HG03558 (cell line): ENCODE measurements at regions not wholly inside any gene's neighbourhood (a gene's known extent, or its start where the extent isn't known, plus 50 kb on each side); places are given as distances from the start of the nearest gene placed in this dataset.
A peak's percentile ranks its signal among the peaks of the same experiment; 100 is the strongest.
"Not testable (repeated sequence)": the region's sequence is repeated elsewhere in the genome, so short reads cannot be mapped to it uniquely, and the experiment has no call there.

ENCODE experiments used
- ATAC-seq: cut with Tn5 transposase; IDR thresholded peaks from one replicate; pipeline ENCODE4 v1.9.1; 2021; ENCODE audit warnings: moderate number of reproducible peaks; ENCODE audit not compliant: unreplicated experiment; ENCODE audit errors: extremely low read depth

DNA sequence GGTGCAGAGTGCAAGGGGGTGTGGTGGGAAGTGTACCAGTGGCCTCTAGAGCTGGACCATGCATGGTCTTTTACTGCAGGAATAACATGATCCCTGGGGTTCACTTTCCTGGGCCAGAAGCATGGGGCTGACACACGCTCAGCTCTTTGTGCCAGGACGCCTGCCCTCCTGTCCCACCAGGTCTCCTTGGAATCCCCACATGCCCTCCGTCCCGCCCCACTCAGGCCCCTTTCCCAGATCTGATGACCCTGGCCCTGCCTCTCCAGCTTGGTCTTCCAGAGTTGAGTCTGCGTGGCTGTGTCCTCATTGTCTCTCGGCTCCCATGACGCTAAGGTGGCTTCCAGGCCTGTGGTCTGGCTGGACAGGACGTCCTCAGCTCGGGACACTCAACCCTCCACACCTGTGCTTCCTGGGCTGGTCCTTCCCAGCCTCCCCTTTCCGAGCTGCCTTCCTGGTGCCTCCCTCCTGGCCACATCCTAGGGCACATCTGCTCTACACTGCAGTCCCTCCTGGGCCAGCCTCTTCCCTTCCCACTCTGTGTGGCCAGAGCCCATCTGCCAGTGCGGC lies 249.5 kb upstream of the SHH start:
- ATAC-seq = no peak

DNA sequence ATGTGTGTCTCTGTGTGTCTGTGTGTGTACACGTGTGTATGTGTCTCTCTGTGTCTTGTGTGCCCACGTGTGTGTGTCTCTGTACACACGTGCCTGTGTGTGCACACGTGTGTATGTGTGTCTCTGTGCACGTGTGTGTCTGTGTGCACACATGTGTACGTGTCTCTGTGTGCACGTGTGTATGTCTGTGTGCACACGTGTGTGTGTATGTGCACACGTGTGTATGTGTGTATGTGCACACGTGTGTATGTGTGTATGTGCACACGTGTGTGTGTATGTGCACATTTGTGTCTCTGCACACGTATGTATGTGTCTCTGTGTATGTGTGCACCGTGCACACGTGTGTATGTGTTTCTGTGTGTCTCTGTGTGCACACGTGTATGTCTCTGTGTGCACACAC lies 248.7 kb upstream of the SHH start:
- no peak for ATAC-seq

DNA sequence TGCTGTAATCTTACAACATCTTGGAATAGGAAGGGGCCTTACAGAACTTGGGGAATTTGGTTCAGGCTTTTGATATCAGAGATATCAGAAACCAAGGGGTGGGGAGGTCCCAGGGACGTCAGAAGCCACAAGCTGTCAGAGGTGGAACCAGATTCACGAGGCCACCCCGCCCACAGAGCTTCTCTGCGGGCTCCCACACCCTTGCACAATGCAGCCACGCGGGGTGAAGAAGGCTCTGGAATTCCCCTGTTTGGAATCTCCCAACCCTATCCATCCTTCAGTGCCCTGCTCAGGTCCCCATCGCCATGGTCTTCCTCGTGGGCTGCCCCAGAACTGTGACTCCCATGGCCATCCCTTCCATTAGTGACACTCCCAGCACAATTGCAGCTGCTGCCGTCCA lies 247.1 kb upstream of the SHH start:
- ATAC-seq = no peak

DNA sequence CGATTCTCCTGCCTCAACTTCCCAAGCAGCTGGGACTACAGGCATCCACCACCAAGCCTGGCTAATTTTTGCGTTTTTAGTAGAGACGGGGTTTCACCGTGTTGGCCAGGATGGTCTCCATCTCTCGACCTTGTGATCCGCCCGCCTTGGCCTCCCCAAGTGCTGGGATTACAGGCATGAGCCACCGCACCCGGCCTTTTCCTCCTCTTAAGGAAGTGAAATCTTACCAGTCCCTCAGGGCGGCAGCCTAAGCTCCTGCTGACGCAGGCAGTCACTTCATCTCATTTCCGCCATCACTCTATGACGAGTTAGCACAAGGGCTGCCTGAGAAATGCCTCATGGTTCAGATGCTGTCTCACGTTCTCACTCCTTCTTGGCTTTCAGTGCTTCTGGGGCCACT lies 246.0 kb upstream of the SHH start:
- no peak for ATAC-seq

DNA sequence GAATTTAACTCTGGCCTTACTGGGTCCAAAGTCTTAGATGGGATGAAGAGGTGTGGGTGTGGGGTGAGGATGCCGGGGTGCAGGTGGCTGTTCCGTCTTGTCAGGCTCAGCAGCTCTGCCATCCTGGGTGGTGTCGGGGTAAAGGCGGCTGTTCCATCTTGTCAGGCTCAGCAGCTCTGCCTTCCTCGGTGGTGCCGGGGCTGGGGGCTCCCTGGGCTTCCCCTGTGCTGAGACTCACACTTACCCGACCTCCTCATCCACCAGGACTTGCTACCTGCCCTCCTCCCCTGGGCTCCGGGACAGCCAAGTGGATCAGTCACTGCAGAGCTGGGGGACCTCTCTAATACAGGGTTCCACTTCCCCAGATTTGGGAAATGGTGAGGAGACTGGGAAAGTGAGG lies 244.3 kb upstream of the SHH start:
- no peak for ATAC-seq

DNA sequence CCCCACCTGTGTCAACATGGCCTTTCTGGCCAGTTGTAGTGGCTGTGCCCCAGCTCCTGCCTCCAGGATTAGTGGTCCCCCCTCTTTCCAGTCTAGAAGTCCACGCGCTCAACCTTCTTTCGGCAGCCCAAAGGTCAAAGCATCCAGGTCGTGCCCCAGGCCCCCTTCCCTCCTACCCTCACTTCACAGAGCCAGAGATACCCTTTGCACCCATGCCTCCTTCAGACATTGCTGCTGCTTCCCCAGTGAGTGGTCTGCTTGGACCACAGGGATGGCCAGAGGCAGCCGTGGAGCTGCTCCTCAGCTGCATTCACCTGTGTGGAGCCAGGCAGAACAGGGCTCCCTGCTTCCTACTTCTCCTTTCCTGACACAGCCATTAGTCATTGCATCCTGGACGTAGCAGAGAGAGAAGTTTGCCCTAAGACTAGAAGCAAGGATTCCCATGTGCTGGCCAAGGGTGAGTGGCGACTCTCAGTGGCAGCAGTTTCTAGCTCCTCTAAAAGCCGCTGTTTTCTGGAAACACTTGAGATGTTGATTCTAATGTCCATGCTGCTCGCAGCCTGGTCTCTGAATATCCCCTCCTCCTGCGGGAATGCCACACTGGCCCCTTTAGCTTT lies 243.1 kb upstream of the SHH start:
- no peak for ATAC-seq

DNA sequence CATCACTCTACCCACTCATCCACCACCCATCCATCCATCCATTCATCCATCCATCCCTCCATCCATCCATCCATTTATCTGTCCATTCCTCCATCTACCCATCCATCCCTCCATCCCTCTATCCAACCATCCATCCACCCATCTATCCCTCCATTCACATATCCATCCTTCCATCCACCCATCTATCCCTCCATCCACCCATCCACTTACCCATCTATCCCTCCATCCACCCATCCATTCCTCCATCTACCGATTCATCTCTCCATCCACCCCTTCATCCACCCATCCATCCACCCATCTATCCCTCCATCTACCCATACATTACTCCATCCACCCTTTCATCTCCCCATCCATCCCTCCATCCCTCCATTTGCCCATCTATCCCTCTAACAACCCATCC lies 239.6 kb upstream of the SHH start:
- ATAC-seq = no peak

DNA sequence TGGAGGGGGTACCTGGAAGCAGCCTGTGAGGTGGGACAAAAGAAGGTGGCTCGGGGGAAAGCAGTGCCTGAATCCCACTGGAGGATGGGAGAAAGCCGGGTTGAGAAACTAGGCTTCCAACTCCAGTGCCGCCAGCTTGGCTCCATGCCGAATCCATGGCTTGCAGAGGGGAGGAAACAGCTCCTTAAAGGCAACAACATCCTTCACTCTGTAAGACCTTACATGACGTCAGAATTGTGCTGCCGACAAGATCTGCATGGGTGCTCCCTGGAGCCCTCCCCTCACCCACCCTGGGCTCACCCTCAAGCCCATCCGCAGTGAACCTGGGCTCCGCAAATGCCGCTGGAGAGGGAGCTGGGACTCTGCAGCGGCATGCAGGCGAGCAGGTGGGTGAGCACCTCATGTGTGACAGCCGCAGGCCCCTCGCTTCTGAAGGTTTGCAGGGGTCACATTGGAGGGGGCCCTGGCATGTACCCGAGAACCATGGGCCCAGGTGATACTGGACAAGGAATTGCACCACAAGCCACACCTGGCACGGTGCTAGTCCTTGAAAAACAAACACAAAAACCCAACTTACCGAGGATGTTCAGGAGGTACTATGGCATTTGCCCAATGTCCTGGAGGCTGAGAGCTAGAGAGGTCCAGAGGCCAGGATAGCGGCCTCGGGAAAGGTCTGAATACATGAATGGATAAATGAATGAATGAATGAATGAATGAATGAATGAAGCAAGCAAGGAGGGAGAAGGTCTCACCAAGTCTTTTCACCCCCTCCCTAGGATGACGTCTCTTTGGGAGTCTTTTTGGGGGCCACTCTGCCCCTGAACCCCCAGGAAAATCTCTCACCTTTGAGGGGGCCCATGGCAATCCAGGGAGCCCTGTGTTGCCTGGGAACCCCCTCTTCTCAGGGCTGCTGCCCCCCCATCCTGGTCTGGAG lies 238.6 kb upstream of the SHH start:
- ATAC-seq = no peak

DNA sequence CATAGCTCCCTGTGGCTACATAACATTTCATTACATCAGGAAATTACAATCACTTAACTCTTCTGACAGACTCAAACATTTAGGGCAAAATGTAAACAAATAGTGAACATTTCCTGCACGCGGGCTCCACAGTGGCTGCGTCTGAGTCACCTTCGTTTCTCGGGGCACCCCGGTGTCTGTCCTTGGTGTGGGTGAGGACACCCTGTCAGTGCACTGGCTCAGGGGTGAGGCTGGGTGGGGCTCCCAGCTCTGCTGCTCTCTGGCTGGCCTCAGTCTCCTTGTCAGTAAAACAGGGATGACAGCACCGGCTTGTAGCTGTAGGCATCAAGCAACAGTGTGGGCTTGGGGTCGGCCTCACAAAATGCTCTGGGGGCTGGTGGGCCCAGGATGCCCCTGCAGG lies 237.1 kb upstream of the SHH start:
- no peak for ATAC-seq

DNA sequence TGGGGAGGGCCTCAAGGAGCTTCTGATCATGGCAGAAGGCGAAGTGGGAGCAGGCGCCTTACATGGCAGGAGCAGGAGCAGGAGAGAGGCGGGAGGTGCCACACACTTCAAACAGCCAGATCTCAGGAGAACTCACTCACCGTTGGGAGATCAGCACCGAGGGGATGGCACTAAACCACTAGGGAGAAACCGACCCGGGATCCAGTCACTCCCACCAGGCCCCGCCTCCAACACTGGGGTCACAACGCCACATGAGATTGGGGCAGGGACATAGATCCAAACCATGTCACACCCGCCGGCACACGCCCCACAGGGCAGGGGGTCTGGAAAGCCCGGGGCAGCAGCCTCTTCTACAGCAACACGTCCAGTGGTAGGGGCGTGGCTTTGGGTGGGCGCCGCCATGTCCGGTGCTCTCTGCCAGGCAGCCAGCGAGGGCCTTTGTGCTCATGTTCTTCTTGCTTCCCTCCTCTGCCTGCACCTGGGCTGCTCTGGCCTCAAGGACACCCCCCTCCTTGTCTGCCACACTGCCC lies 233.8 kb upstream of the SHH start:
- no peak for ATAC-seq

DNA sequence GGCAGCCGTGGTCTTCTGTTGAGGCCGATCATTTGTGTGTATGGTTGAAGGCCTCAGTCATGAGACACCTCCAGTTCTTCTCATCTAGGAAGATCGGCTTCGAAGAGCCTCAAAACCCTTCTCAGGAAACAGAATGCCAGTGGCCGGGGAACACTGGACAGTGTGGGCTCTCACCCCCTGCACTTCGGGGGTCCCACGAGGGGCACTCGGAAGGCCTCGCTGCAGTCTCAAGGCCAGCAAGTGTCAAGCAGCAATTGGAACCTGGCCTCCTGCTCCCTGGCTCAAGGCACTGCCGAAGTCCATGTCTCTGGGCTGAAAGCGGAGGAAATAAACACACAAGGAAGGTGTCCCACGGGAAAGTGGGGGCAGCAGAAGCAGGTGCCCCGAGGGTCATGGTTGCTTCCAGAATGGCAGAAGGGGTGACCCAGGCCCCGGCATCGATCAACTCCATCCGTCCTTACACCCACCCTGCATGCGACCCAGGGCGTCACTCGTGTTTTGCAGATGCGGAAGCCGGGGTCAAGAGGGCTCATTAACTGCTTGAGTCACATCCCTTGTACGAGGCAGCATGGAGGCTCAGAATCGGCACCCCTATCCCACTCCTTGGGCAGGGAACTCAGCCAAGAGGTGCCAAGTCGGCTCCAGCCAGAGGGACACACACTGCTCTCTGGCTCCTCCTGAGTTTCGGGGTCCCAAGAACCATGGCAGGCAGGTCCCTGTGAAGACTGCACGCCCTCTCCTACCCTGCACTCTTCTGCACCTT lies 231.3 kb upstream of the SHH start:
- no peak for ATAC-seq

DNA sequence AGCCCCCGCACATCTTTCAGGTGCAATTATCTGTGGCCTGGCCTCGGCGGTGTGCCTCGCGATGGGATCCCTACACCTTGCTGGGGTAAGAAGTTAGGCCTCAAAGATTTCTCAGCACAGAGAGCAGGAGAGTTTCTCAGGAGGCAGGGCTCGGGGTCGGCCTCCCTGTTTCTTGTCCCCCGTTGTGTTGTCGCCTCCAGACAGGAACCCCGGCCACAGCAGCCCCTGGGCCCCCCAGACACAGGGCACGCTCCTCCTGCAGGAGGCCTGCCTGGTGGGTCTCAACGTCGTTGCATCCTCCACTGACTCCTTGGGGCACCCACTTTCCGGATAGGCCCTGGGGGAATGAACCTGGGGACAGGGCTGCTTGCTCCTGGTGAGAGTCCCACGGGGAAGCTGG lies 229.1 kb upstream of the SHH start:
- no peak for ATAC-seq

DNA sequence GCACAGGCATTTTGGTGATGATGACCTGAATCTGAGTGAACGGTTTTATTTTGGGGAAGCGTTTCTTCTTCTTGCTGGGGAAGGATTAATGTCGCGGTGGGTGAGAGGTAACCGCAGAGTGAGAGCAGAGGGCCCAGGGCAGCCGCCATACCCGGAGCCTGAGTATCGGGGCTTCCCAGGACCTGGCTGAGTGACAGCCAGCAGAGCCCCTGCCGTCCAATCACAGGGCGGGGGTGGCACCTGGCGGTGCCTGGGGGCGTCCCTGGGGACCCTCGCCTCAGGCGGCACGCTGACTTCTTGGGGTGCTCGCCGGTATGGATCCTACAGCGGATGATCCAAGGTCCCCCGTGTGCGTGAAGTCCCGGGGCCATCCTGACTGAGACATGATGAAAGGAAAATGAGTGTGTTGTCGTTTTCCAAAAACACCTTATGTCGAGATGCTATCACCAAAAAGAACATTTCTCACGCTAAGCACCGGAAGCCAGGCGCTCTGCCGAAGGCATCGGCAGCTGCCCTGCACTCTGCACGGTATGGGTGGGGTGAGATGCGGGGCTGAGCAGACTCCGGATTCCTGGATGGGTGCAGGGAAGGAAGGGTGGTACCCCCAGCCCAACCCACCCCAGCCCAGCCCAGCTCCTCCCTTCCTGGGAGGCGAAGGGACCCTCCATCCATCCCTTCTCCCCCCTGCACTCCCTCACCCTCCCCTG lies 227.9 kb upstream of the SHH start:
- ATAC-seq = no peak

DNA sequence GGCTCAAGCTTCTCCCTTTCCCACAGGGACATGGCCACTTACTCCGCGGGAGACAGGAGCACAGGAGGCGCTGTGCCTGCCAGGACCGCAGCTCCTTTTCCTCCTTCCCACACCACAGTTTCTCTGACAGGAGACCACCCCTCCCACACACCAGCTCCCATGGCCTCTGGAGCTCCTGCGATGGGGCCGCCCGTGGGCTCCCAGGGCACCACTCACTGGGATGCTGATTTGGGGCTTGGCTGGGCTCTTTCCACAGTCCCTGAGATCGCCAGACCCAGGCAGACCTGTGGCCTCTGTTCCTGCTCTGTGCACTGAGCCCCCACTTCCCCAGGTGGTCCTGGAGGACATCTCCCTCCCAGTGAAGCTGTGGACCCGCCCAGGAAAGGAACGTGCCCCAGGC lies 226.9 kb upstream of the SHH start:
- no peak for ATAC-seq

DNA sequence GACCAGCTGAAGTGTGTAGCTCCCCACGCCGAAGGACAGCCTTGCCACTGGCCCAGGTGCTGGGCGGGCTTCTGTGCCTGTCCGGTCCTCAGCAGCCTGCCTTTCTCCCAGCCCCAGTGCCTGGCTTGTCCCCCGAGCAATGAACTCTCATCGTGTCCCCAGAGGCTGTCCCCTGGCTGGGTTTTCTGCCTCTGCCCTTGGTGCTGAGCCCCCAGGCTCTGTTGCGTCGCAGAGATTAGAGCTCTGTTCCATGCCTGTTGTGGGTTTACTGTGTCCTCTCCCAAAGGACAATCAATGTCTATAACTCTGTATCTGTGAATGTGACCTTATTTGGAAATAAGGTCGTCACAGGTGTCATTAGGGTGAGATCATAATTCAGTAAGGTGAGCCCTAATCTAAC lies 226.1 kb upstream of the SHH start:
- no peak for ATAC-seq

DNA sequence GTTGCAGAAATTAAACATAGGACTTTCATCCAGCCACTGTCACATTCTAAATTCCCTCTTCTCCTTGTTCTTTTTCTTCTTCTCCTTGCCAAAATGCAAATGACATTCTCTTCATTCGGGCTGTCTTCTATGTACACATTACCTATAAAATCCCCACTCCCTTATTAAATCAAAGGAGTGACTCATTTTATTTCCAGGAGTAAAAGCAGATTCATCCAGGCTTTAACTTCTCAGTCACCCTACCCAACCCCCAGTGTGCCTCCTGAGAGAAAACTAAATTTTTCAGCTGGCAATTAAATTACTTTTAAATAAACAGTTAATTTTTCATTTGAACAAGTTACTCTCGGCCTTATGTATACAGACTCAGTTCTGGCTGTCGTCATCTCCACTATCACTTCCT lies 223.9 kb upstream of the SHH start:
- no peak for ATAC-seq

DNA sequence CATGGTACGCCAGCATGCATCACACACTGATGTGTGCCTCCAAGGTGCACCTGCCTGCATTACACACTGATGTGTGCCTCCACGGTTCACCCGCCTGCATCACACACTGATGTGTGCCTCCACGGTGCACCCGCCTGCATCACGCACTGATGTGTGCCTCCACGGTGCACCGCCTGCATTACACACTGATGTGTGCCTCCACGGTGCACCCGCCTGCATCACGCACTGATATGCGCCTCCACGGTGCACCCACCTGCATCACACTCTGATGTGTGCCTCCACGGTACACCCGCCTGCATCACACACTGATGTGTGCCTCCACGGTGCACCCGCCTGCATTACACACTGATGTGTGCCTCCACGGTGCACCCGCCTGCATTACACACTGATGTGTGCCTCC lies 223.1 kb upstream of the SHH start:
- not testable (repeated sequence) for ATAC-seq

DNA sequence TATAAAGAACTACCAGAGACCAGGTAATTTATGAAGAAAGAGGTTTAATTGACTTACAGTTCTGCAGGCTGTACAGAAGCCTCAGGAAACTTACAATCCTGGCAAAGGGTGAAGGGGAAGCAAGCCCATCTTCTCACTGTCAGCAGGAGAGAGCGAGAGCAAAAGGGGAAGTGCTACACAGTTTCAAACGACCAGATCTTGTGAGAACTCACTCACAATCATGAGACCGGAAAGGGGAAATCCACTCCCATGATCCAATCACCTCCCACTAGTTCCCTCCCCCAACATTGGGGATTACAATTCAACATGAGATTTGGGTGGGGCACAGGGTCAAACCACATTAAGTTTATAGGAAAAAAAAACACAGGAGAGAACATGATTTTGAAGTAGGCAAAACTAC lies 222.1 kb upstream of the SHH start:
- peak; percentile 56 for ATAC-seq

DNA sequence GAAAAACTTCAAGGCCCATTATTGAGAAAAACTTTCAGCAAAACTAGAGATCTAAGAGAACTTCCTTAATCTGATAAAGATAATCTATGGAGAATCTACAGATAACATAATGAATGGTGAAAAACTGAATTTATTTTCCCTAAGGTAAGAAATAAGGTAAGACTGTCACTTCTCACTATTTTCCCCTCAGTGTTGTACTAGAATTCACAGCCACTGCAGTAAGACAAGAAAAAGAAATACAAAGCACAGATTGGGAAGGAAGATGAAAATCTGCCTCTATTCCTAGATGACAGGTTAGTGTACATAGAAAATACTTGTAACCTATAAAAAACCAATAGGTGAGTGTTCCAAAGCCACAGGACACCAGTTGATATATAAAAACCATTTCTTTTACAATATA lies 220.7 kb upstream of the SHH start:
- ATAC-seq = no peak
